ENCODE measurements at regions not wholly inside any gene's neighbourhood (a gene's known extent, or its start where the extent isn't known, plus 50 kb on each side); places are given as distances from the start of the nearest gene placed in this dataset.

DNA sequence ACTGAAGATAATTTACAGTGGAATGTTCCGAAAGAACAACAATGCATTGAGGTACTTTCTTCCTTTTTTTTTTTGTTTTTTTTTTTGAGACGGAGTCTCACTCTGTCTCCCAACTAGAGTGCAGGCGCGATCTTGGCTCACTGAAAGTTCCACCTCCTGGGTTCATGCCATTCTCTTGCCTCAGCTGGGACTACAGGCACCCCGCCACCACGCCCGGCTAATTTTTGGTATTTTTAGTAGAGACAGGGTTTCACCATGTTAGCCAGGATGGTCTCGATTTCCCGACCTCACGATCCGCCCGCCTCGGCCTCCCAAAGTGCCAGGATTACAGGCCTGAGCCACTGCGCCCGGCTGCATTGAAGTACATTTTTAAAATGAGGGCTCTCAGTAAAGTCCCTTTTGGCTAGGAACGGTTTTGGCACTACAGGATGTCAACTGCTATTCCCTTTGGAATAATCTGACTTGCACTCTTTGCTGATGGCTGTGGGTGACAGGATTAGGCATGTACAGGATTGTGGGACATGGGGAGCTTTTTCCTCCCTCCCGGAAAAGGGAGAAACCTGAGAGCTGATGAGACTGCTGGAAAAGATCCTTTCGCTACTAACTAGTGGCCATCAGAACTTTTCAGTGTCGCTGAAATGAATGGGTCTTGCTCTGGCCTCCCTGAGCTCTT lies 56.9 kb upstream of the EDEM3 start:
- TF ChIP-seq, protein P1, sequence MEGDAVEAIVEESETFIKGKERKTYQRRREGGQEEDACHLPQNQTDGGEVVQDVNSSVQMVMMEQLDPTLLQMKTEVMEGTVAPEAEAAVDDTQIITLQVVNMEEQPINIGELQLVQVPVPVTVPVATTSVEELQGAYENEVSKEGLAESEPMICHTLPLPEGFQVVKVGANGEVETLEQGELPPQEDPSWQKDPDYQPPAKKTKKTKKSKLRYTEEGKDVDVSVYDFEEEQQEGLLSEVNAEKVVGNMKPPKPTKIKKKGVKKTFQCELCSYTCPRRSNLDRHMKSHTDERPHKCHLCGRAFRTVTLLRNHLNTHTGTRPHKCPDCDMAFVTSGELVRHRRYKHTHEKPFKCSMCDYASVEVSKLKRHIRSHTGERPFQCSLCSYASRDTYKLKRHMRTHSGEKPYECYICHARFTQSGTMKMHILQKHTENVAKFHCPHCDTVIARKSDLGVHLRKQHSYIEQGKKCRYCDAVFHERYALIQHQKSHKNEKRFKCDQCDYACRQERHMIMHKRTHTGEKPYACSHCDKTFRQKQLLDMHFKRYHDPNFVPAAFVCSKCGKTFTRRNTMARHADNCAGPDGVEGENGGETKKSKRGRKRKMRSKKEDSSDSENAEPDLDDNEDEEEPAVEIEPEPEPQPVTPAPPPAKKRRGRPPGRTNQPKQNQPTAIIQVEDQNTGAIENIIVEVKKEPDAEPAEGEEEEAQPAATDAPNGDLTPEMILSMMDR (IDR thresholded peaks at IDR 0.05; ENCODE audit: insufficient read depth, low read depth, low read length) = no peak
- no peak for TF ChIP-seq EZH2 (IDR thresholded peaks at IDR 0.05; ENCODE audit: insufficient read depth, low read length)

Data from astrocyte (in vitro differentiated cells and primary cell).